ENCODE measurements at regions not wholly inside any gene's neighbourhood (a gene's known extent, or its start where the extent isn't known, plus 50 kb on each side); places are given as distances from the start of the nearest gene placed in this dataset.
"Not testable (repeated sequence)": the region's sequence is repeated elsewhere in the genome, so short reads cannot be mapped to it uniquely, and the experiment has no call there.

DNA sequence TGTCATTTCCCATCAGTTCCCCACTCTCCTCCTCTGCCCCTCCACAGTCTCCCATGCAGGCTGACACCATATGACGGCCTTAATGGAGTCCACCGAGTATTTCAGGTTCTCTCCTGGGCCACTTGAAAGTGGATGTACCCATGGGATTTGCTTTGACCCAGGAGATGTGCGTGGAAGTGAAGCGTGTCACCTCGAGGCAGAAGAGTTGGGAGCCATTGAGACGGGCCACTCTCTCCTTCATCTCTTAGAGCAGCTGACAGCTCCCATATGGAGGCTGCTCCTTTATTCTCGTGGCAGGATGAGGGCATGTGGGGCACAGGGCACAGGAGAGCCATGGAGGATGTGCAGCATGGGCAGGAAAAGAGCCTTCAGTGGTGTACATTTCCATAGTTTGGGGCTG lies 144.7 kb upstream of the CRYM start:
- not testable (repeated sequence) for H3K4me1 ChIP-seq (ENCODE audit: control insufficient read depth in 5 of 5, insufficient read depth in 5 of 5, low read length in 5 of 5); H3K36me3 ChIP-seq (ENCODE audit: control insufficient read depth in 4 of 4, insufficient read depth in 4 of 4, low read length in 4 of 4); ATAC-seq (ENCODE audit: insufficient read depth, low FRiP score); H3K27me3 ChIP-seq (ENCODE audit: control insufficient read depth in 3 of 3, insufficient read depth in 3 of 3, low read length in 2 of 3); H3K9ac ChIP-seq (ENCODE audit: insufficient read depth in 1 of 2, low read length in 2 of 2); H3K4me3 ChIP-seq; H3K9me3 ChIP-seq (ENCODE audit: control insufficient read depth in 4 of 4, insufficient read depth in 3 of 4, low read length in 3 of 4); H3K27ac ChIP-seq (ENCODE audit: low read depth in 1 of 2, low read length in 1 of 2); DNase-seq
- WGBS, 2 donors: 98 to 99% methylated on average over 4 of the region's 7 CpGs

DNA sequence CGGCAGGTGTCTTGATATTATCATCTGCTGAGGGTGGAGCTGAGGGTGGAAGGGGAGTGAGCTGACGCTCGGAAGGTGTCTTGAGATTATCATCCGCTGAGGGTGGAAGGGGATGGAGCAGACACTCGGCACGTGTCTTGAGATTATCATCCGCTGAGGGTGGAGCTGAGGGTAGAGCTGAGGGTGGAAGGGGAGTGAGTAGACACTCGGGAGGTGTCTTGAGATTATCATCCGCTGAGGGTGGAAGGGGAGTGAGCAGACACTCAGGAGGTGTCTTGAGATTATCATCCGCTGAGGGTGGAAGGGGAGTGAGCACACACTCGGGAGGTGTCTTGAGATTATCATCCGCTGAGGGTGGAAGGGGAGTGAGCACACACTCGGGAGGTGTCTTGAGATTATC lies 126.6 kb upstream of the CRYM start:
- WGBS, 2 donors: 80 to 93% methylated on average over 1 to 3 of the region's 13 CpGs
- not testable (repeated sequence) for H3K36me3 ChIP-seq (ENCODE audit: control insufficient read depth in 4 of 4, insufficient read depth in 4 of 4, low read length in 4 of 4); H3K4me1 ChIP-seq (ENCODE audit: control insufficient read depth in 5 of 5, insufficient read depth in 5 of 5, low read length in 5 of 5); ATAC-seq (ENCODE audit: insufficient read depth, low FRiP score); H3K4me3 ChIP-seq; H3K27ac ChIP-seq (ENCODE audit: low read depth in 1 of 2, low read length in 1 of 2); H3K27me3 ChIP-seq (ENCODE audit: control insufficient read depth in 3 of 3, insufficient read depth in 3 of 3, low read length in 2 of 3); H3K9ac ChIP-seq (ENCODE audit: insufficient read depth in 1 of 2, low read length in 2 of 2); DNase-seq; H3K9me3 ChIP-seq (ENCODE audit: control insufficient read depth in 4 of 4, insufficient read depth in 3 of 4, low read length in 3 of 4)

DNA sequence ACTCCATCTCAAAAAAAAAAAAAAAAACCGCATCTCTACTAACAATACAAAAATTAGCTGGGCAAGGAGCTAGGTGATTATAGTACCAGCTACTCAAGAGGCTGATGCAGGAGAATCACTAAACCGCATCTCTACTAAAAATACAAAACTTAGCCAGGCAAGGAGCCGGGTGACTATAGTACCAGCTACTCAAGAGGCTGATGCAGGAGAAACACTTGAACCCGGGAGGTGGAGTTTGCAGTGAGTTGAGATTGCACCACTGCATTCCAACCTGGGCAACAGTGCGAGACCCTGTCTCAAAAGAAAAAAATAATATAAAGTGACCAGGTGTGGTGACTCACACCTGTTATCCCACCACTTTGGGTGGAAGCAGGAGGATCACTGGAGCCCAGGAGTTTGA lies 119.8 kb upstream of the CRYM start:
- 74 to 86% methylated on average over 4 to 5 of the region's 5 CpGs for WGBS, 2 donors
- not testable (repeated sequence) for H3K36me3 ChIP-seq (ENCODE audit: control insufficient read depth in 4 of 4, insufficient read depth in 4 of 4, low read length in 4 of 4); H3K4me1 ChIP-seq (ENCODE audit: control insufficient read depth in 5 of 5, insufficient read depth in 5 of 5, low read length in 5 of 5); H3K9me3 ChIP-seq (ENCODE audit: control insufficient read depth in 4 of 4, insufficient read depth in 3 of 4, low read length in 3 of 4); H3K27ac ChIP-seq (ENCODE audit: low read depth in 1 of 2, low read length in 1 of 2); DNase-seq; ATAC-seq (ENCODE audit: insufficient read depth, low FRiP score); H3K27me3 ChIP-seq (ENCODE audit: control insufficient read depth in 3 of 3, insufficient read depth in 3 of 3, low read length in 2 of 3); H3K4me3 ChIP-seq; H3K9ac ChIP-seq (ENCODE audit: insufficient read depth in 1 of 2, low read length in 2 of 2)

DNA sequence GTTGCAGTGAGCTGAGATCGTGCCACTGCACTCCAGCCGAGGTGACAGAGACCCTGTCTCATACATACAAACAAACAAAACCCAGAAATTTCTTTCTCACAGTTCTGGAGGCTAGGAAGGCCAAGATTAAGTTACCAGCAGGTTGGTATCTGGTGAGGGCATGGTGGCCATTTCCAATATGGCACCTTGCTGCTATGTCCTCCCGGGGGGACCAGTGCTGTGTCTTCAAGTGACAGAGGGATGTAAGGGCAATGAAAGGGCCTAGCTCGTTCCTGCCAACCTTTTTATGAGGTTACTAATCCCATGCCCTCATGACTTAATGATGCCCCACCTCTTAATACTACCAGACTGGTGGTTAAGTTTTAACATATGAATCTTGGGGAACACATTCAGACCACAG lies 118.5 kb upstream of the CRYM start:
- 92 to 94% methylated on average over 2 of the region's 4 CpGs for WGBS, 2 donors
- not testable (repeated sequence) for H3K9ac ChIP-seq (ENCODE audit: insufficient read depth in 1 of 2, low read length in 2 of 2); H3K27me3 ChIP-seq (ENCODE audit: control insufficient read depth in 3 of 3, insufficient read depth in 3 of 3, low read length in 2 of 3); H3K27ac ChIP-seq (ENCODE audit: low read depth in 1 of 2, low read length in 1 of 2); H3K4me3 ChIP-seq; DNase-seq; H3K9me3 ChIP-seq (ENCODE audit: control insufficient read depth in 4 of 4, insufficient read depth in 3 of 4, low read length in 3 of 4); ATAC-seq (ENCODE audit: insufficient read depth, low FRiP score); H3K4me1 ChIP-seq (ENCODE audit: control insufficient read depth in 5 of 5, insufficient read depth in 5 of 5, low read length in 5 of 5); H3K36me3 ChIP-seq (ENCODE audit: control insufficient read depth in 4 of 4, insufficient read depth in 4 of 4, low read length in 4 of 4)

DNA sequence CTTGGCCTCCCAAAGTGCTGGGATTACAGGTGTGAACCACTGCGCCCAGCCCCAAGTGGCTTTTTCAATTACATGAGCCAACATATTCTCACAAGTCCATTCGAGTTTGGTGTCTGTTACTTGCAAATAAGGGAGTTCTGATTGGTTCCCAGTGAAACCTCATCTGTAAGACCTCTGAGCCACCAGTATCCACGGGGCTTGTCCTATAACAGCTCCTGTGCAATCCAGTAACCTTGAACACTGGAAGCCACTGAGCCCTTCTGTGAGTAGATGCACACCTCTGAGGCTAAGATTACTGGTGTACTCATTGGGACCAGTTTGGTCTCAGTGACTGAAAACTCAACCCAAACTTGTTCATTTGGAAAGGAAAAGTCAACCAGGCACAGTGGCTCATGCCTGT lies 112.5 kb upstream of the CRYM start:
- no CpG with 5 or more reads among the region's 3 CpGs for WGBS, 2 donors
- DNase-seq; ATAC-seq (ENCODE audit: insufficient read depth, low FRiP score); H3K27me3 ChIP-seq (ENCODE audit: control insufficient read depth in 3 of 3, insufficient read depth in 3 of 3, low read length in 2 of 3); H3K36me3 ChIP-seq (ENCODE audit: control insufficient read depth in 4 of 4, insufficient read depth in 4 of 4, low read length in 4 of 4); H3K4me1 ChIP-seq (ENCODE audit: control insufficient read depth in 5 of 5, insufficient read depth in 5 of 5, low read length in 5 of 5); H3K27ac ChIP-seq (ENCODE audit: low read depth in 1 of 2, low read length in 1 of 2); H3K4me3 ChIP-seq; H3K9me3 ChIP-seq (ENCODE audit: control insufficient read depth in 4 of 4, insufficient read depth in 3 of 4, low read length in 3 of 4); H3K9ac ChIP-seq (ENCODE audit: insufficient read depth in 1 of 2, low read length in 2 of 2): not testable (repeated sequence)

DNA sequence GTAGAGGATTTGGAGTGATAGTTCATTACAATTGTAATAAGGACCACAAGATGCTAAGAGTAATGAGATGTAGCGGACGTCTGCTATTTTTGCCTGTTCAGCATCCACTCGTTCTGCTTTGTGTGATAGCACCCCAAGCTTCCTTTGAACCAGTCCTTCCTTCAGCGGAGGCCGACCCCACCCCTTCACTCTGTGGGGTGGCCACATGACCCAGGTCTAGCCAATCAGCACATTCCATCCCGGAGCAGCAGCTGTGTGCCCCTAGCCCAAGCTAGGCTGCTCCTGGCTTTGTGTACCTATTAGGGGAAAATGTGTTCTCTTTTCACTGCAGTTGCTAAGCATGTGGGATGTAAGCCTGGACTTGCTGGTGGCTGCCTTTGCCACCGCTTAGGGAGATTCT lies 111.8 kb upstream of the CRYM start:
- H3K27me3 ChIP-seq (ENCODE audit: control insufficient read depth in 3 of 3, insufficient read depth in 3 of 3, low read length in 2 of 3); H3K9me3 ChIP-seq (ENCODE audit: control insufficient read depth in 4 of 4, insufficient read depth in 3 of 4, low read length in 3 of 4); DNase-seq; H3K27ac ChIP-seq (ENCODE audit: low read depth in 1 of 2, low read length in 1 of 2); H3K36me3 ChIP-seq (ENCODE audit: control insufficient read depth in 4 of 4, insufficient read depth in 4 of 4, low read length in 4 of 4); H3K4me3 ChIP-seq; ATAC-seq (ENCODE audit: insufficient read depth, low FRiP score); H3K4me1 ChIP-seq (ENCODE audit: control insufficient read depth in 5 of 5, insufficient read depth in 5 of 5, low read length in 5 of 5); H3K9ac ChIP-seq (ENCODE audit: insufficient read depth in 1 of 2, low read length in 2 of 2): not testable (repeated sequence)
- WGBS, 2 donors: 20 to 66% methylated on average over 3 of the region's 7 CpGs

DNA sequence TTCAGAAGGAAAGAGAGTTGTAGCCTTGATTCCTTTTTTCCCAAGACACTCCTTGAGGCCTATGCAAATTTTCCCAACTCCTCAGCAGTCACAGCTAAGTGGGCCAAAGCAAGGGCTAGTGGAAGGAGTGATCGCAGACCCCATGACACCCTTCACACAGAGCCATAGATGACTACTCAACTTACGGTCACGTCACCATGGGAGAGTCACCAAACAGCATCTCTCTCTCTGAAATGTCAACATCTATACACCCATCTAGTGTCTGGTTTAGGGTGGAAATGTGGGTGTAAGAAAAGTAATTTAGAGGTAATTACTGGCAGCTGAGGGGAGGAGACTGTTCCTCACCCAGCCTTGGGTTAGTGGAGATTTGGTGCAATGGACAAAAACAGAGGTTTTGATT lies 109.7 kb upstream of the CRYM start:
- 95 to 100% methylated on average over 2 of the region's 3 CpGs for WGBS, 2 donors
- not testable (repeated sequence) for H3K9me3 ChIP-seq (ENCODE audit: control insufficient read depth in 4 of 4, insufficient read depth in 3 of 4, low read length in 3 of 4); DNase-seq; H3K4me1 ChIP-seq (ENCODE audit: control insufficient read depth in 5 of 5, insufficient read depth in 5 of 5, low read length in 5 of 5); H3K27ac ChIP-seq (ENCODE audit: low read depth in 1 of 2, low read length in 1 of 2); H3K9ac ChIP-seq (ENCODE audit: insufficient read depth in 1 of 2, low read length in 2 of 2); H3K4me3 ChIP-seq; ATAC-seq (ENCODE audit: insufficient read depth, low FRiP score); H3K27me3 ChIP-seq (ENCODE audit: control insufficient read depth in 3 of 3, insufficient read depth in 3 of 3, low read length in 2 of 3); H3K36me3 ChIP-seq (ENCODE audit: control insufficient read depth in 4 of 4, insufficient read depth in 4 of 4, low read length in 4 of 4)

DNA sequence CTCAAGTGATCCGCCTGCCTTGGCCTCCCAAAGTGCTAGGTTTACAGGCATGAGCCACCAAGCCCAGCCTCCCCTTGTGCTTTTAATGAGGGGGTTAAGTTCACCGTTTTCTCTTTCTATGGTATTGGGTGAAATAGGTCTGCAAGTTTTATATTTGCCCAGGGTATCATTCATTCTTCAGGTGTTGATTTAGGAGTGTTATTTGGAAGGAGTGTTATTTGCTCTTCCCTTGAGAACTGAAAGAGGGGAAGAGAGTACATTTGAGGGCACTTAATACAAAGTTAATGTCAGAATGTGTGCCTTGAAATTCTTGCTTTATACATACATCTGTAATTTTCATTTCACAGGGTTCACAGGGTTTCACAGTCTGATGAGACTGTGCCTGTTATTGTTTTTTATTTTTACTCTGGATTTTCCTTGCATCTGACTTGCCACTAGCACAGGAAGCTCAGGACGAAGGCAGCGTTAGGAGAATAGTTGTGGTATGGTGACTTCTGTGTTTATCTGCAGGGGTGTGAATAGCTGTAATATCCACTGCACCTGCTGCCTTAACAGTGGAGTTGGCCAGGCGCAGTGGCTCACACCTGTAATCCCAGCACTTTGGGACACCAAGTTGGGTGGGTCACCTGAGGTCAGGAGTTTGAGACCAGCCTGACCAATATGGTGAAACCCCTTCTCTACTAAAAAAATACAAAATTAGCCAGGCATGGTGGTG lies 108.3 kb upstream of the CRYM start:
- H3K4me1 ChIP-seq (ENCODE audit: control insufficient read depth in 5 of 5, insufficient read depth in 5 of 5, low read length in 5 of 5); ATAC-seq (ENCODE audit: insufficient read depth, low FRiP score); H3K9me3 ChIP-seq (ENCODE audit: control insufficient read depth in 4 of 4, insufficient read depth in 3 of 4, low read length in 3 of 4); H3K36me3 ChIP-seq (ENCODE audit: control insufficient read depth in 4 of 4, insufficient read depth in 4 of 4, low read length in 4 of 4); H3K27ac ChIP-seq (ENCODE audit: low read depth in 1 of 2, low read length in 1 of 2); H3K9ac ChIP-seq (ENCODE audit: insufficient read depth in 1 of 2, low read length in 2 of 2); DNase-seq; H3K4me3 ChIP-seq; H3K27me3 ChIP-seq (ENCODE audit: control insufficient read depth in 3 of 3, insufficient read depth in 3 of 3, low read length in 2 of 3): not testable (repeated sequence)
- WGBS, 2 donors: 100% methylated on average over 1 of the region's 5 CpGs; no CpG with 5 or more reads in 1 of the 2 donors
